Activated T-helper 2 cell treated with anti-CD3 and anti-CD28 coated beads, Interferon-gamma antibody, Interleukin-2, Interleukin-4, amounts not matched to agents 10 μg/mL and 5 μg/mL and 100 μg/mL, durations not matched to agents 14 hours and 24 hours and 36 hours (primary cell): ENCODE measurements at regions not wholly inside any gene's neighbourhood (a gene's known extent, or its start where the extent isn't known, plus 50 kb on each side); places are given as distances from the start of the nearest gene placed in this dataset.

ENCODE experiments used
- DNase-seq: peaks from one replicate; pipeline ENCODE4 v3.0.0; 2021; ENCODE audit warnings: low spot score
- H3K27ac Mint-ChIP-seq: one replicate; pipeline ENCODE4 v1.8.0; 2021; ENCODE audit warnings: mixed read lengths
- H3K27me3 Mint-ChIP-seq: one replicate; pipeline ENCODE4 v1.8.0; 2021; ENCODE audit warnings: low read depth, mixed read lengths
- H3K36me3 Mint-ChIP-seq: one replicate; pipeline ENCODE4 v1.8.0; 2021; ENCODE audit warnings: low read depth, mixed read lengths
- H3K4me1 Mint-ChIP-seq: one replicate; pipeline ENCODE4 v1.8.0; 2021; ENCODE audit warnings: low read depth, mixed read lengths
- H3K4me3 Mint-ChIP-seq: one replicate; pipeline ENCODE4 v1.8.0; 2021; ENCODE audit warnings: low read depth, mild to moderate bottlenecking, moderate library complexity, mixed read lengths
- H3K9me3 Mint-ChIP-seq: one replicate; pipeline ENCODE4 v1.8.0; 2021; ENCODE audit warnings: mixed read lengths
- intact Hi-C: fragments of 100-400 bp; cut with micrococcal nuclease; formaldehyde crosslinking; loops from one replicate; pipeline ENCODE4 v1.15.1; 2023

GRCh38 chr1:5664906-5665875, 327.0 kb downstream of the NPHP4 start:
- H3K27me3 Mint-ChIP-seq, result no peaks in the 10 kb centered on the region
- no peak overlapping the region for H3K27ac Mint-ChIP-seq
- H3K4me1 Mint-ChIP-seq, result no peaks in the 10 kb centered on the region
- H3K36me3 Mint-ChIP-seq, result no peaks in the 10 kb centered on the region
- no peak for DNase-seq
- intact Hi-C loops, result no loop called here
- no peaks in the 10 kb centered on the region for H3K9me3 Mint-ChIP-seq
- no peak overlapping the region for H3K4me3 Mint-ChIP-seq

GRCh38 chr1:5664081-5664768, 328.0 kb downstream of the NPHP4 start:
- no peaks in the 10 kb centered on the region for H3K27me3 Mint-ChIP-seq
- H3K9me3 Mint-ChIP-seq, result no peaks in the 10 kb centered on the region
- intact Hi-C loops, result no loop called here
- no peak overlapping the region for H3K27ac Mint-ChIP-seq
- no peaks in the 10 kb centered on the region for H3K36me3 Mint-ChIP-seq
- no peak for DNase-seq
- no peak overlapping the region for H3K4me3 Mint-ChIP-seq
- H3K4me1 Mint-ChIP-seq, result no peaks in the 10 kb centered on the region

- Mint-ChIP-seq H3K4me1 (no peaks in the 10 kb centered on the region), H3K27me3 (no peaks in the 10 kb centered on the region), H3K27ac (no peak overlapping the region), H3K36me3 (no peaks in the 10 kb centered on the region), H3K9me3 (no peaks in the 10 kb centered on the region), H3K4me3 (no peak overlapping the region)
- no peak for DNase-seq
- intact Hi-C loops, result no loop called here
Measured at GRCh38 chr1:5662744-5663126, 329.5 kb downstream of the NPHP4 start.

- no peaks in the 10 kb centered on the region for H3K9me3 Mint-ChIP-seq
- no peaks in the 10 kb centered on the region for H3K36me3 Mint-ChIP-seq
- H3K4me3 Mint-ChIP-seq, result no peak overlapping the region
- H3K4me1 Mint-ChIP-seq, result no peaks in the 10 kb centered on the region
- no peak overlapping the region for H3K27ac Mint-ChIP-seq
- no peak for DNase-seq
- intact Hi-C loops, result no loop called here
- no peaks in the 10 kb centered on the region for H3K27me3 Mint-ChIP-seq
Measured at GRCh38 chr1:5662086-5662743, 330.0 kb downstream of the NPHP4 start.

GRCh38 chr1:5661196-5662085, 330.8 kb downstream of the NPHP4 start:
- H3K36me3 Mint-ChIP-seq, result no peaks in the 10 kb centered on the region

GRCh38 chr1:5660141-5660935, 331.9 kb downstream of the NPHP4 start:
- intact Hi-C loops, result no loop called here
- H3K4me3 Mint-ChIP-seq, result no peak overlapping the region

More at GRCh38 chr1:5661196-5662085, 330.8 kb downstream of the NPHP4 start:
- no peaks in the 10 kb centered on the region for H3K4me1 Mint-ChIP-seq
- no peaks in the 10 kb centered on the region for H3K9me3 Mint-ChIP-seq
- no peak overlapping the region for H3K4me3 Mint-ChIP-seq
- no peaks in the 10 kb centered on the region for H3K27me3 Mint-ChIP-seq
- intact Hi-C loops, result no loop called here
- H3K27ac Mint-ChIP-seq, result no peak overlapping the region
- DNase-seq, result no peak

GRCh38 chr1:5659606-5660005, 332.6 kb downstream of the NPHP4 start:
- no peaks in the 10 kb centered on the region for H3K27me3 Mint-ChIP-seq
- DNase-seq, result no peak
- no peak overlapping the region for H3K4me3 Mint-ChIP-seq
- no peak overlapping the region for H3K27ac Mint-ChIP-seq
- intact Hi-C loops, result no loop called here
- H3K36me3 Mint-ChIP-seq, result no peaks in the 10 kb centered on the region
- no peaks in the 10 kb centered on the region for H3K9me3 Mint-ChIP-seq
- H3K4me1 Mint-ChIP-seq, result no peaks in the 10 kb centered on the region

More at GRCh38 chr1:5660141-5660935, 331.9 kb downstream of the NPHP4 start:
- H3K36me3 Mint-ChIP-seq, result no peaks in the 10 kb centered on the region
- no peaks in the 10 kb centered on the region for H3K9me3 Mint-ChIP-seq
- DNase-seq, result no peak
- no peak overlapping the region for H3K27ac Mint-ChIP-seq
- H3K4me1 Mint-ChIP-seq, result no peaks in the 10 kb centered on the region
- no peaks in the 10 kb centered on the region for H3K27me3 Mint-ChIP-seq

- no peak overlapping the region for H3K4me3 Mint-ChIP-seq
- no peaks in the 10 kb centered on the region for H3K9me3 Mint-ChIP-seq
- H3K27ac Mint-ChIP-seq, result no peak overlapping the region
- DNase-seq, result no peak
- H3K27me3 Mint-ChIP-seq, result peaks cover 2% of the 10 kb centered on the region
- H3K36me3 Mint-ChIP-seq, result no peaks in the 10 kb centered on the region
- intact Hi-C loops, result no loop called here
- H3K4me1 Mint-ChIP-seq, result no peaks in the 10 kb centered on the region
Measured at GRCh38 chr1:5658340-5659316, 333.6 kb downstream of the NPHP4 start.

GRCh38 chr1:5651964-5652821, 340.0 kb downstream of the NPHP4 start:
- intact Hi-C loops, result no loop called here

GRCh38 chr1:5651473-5651872, 340.8 kb downstream of the NPHP4 start:
- Mint-ChIP-seq H3K27me3 (peaks cover 11% of the 10 kb centered on the region), H3K9me3 (peaks cover 5% of the 10 kb centered on the region), H3K4me3 (no peak overlapping the region), H3K27ac (no peak overlapping the region), H3K4me1 (peaks cover 2% of the 10 kb centered on the region), H3K36me3 (no peaks in the 10 kb centered on the region)
- DNase-seq, result no peak
- intact Hi-C loops, result no loop called here

More at GRCh38 chr1:5651964-5652821, 340.0 kb downstream of the NPHP4 start:
- DNase-seq, result no peak
- Mint-ChIP-seq H3K9me3 (no peaks in the 10 kb centered on the region), H3K27ac (no peak overlapping the region), H3K4me1 (peaks cover 2% of the 10 kb centered on the region), H3K27me3 (peaks cover 11% of the 10 kb centered on the region), H3K4me3 (no peak overlapping the region), H3K36me3 (no peaks in the 10 kb centered on the region)
